SK-N-SH (cell line): ENCODE measurements at regions not wholly inside any gene's neighbourhood (a gene's known extent, or its start where the extent isn't known, plus 50 kb on each side); places are given as distances from the start of the nearest gene placed in this dataset.

Source experiments
- CTCF ChIA-PET: fragments of 300-600, 350-600 bp; formaldehyde crosslinking; extraction: SDS; loops from one replicate; lab custom pipeline; 2021; lab: Yijun Ruan, JAX
- POLR2A ChIA-PET: fragments of 350-600 bp; sonication (Branson Sonifier 250); formaldehyde crosslinking; extraction: SDS; loops from one replicate; lab custom pipeline; 2020; ENCODE audit warnings: antibody characterized with exemption, inconsistent platforms; lab: Yijun Ruan, JAX
- DNase-seq: peaks from one replicate; pipeline ENCODE4 v3.0.0; 2012
- H2AFZ ChIP-seq: fragments of 200-600 bp; sonication (generic); 2 replicates; pipeline ENCODE4 v1.8.1; 2016; ENCODE audit warnings: antibody characterized with exemption, mild to moderate bottlenecking, low read depth
- H3F3A ChIP-seq: fragments of 200-600 bp; sonication (generic); replicated peaks from 2 replicates; pipeline ENCODE3; 2016; ENCODE audit warnings: antibody characterized with exemption, mild to moderate bottlenecking; ENCODE audit not compliant: insufficient read depth
- H3K27ac ChIP-seq, 2 experiments: fragments of 200-500 bp in 1 of 2; fragments of 200-600 bp in 1 of 2; sonication (Bioruptor generic) in 1 of 2; sonication (generic), shearing (Covaris generic) in 1 of 2; 2 replicates each; pipeline versions ENCODE4 v1.5.1 to v1.6.1; 2014 to 2016; ENCODE audit warnings: low read depth in 2 of 2, inconsistent platforms in 1 of 2, low read length in 1 of 2, mild to moderate bottlenecking in 1 of 2, mixed read lengths in 1 of 2
- H3K27me3 ChIP-seq: fragments of 200-600 bp; sonication (generic), shearing (Covaris generic); 2 replicates; pipeline ENCODE4 v1.6.1; 2016; ENCODE audit warnings: mixed run types; ENCODE audit not compliant: insufficient read depth
- H3K36me3 ChIP-seq, 2 experiments: fragments of 200-500 bp in 1 of 2; fragments of 200-600 bp in 1 of 2; sonication (Bioruptor generic) in 1 of 2; sonication (generic) in 1 of 2; replicated peaks in 1 of 2; 2 replicates each; pipeline versions ENCODE3 to v1.5.1; 2014 to 2016; ENCODE audit warnings: low read length in 1 of 2, mild to moderate bottlenecking in 1 of 2; ENCODE audit not compliant: insufficient read depth in 2 of 2, control insufficient read depth in 1 of 2
- H3K4me1 ChIP-seq, 2 experiments: fragments of 200-500 bp in 1 of 2; fragments of 200-600 bp in 1 of 2; sonication (Bioruptor generic) in 1 of 2; sonication (generic), shearing (Covaris generic) in 1 of 2; 2 replicates each; pipeline versions ENCODE4 v1.5.1 to v1.6.1; 2014 to 2016; ENCODE audit warnings: low read depth in 1 of 2, low read length in 1 of 2, mixed run types in 1 of 2; ENCODE audit not compliant: insufficient read depth in 2 of 2, control insufficient read depth in 1 of 2
- H3K4me2 ChIP-seq: fragments of 200-600 bp; sonication (generic), shearing (Covaris generic); 2 replicates; pipeline ENCODE4 v1.6.1; 2017; ENCODE audit warnings: mixed run types
- H3K4me3 ChIP-seq, 2 experiments: fragments of 200-500 bp in 1 of 2; fragments of 200-600 bp in 1 of 2; sonication (Bioruptor generic) in 1 of 2; sonication (generic), shearing (Covaris generic) in 1 of 2; 2 replicates each; pipeline versions ENCODE4 v1.5.1 to v1.8.1; 2014 to 2016; ENCODE audit warnings: low read depth in 2 of 2, inconsistent platforms in 1 of 2, low read length in 1 of 2, mild to moderate bottlenecking in 1 of 2, mixed read lengths in 1 of 2, moderate library complexity in 1 of 2
- H3K79me2 ChIP-seq: fragments of 200-600 bp; sonication (generic); 2 replicates; pipeline ENCODE4 v1.8.1; 2017; ENCODE audit warnings: mild to moderate bottlenecking; ENCODE audit not compliant: insufficient read depth
- H3K9ac ChIP-seq: fragments of 200-600 bp; sonication (generic); 2 replicates; pipeline ENCODE4 v1.6.1; 2017; ENCODE audit warnings: mixed run types
- H3K9me2 ChIP-seq: fragments of 200-600 bp; sonication (generic); 2 replicates; pipeline ENCODE4 v1.6.1; 2017; ENCODE audit warnings: mixed run types
- H3K9me3 ChIP-seq: fragments of 200-600 bp; sonication (generic); 2 replicates; pipeline ENCODE4 v1.6.1; 2017; ENCODE audit warnings: mixed run types, mild to moderate bottlenecking, moderate library complexity
- H4K20me1 ChIP-seq: fragments of 200-600 bp; sonication (generic); 2 replicates; pipeline ENCODE4 v1.6.1; 2017; ENCODE audit warnings: mild to moderate bottlenecking, mixed run types; ENCODE audit not compliant: insufficient read depth
- CTCF ChIP-seq: fragments of 200-600 bp; sonication (generic); IDR thresholded peaks from 2 replicates; pipeline ENCODE4 v1.6.1; 2017; ENCODE audit warnings: antibody characterized with exemption, mild to moderate bottlenecking, moderate library complexity
- FOSL2 ChIP-seq: IDR thresholded peaks from 2 replicates; pipeline ENCODE4 v1.4.0; 2012; ENCODE audit warnings: low read depth, mild to moderate bottlenecking, moderate library complexity, borderline replicate concordance
- FOXJ3 ChIP-seq: sonication (generic); formaldehyde crosslinking; IDR thresholded peaks from 2 replicates; pipeline ENCODE4 v1.5.1; 2020; ENCODE audit warnings: mild to moderate bottlenecking, missing genetic modification reagents
- IRF3 ChIP-seq: fragments of 150-350 bp; IDR thresholded peaks from 2 replicates; pipeline ENCODE4 v1.6.1; 2016; ENCODE audit warnings: mild to moderate bottlenecking, low read depth, low read length
- NRF1 ChIP-seq: IDR thresholded peaks from 2 replicates; pipeline ENCODE4 v1.6.1; 2012; ENCODE audit warnings: low read depth, mild to moderate bottlenecking, low read length
- PBX3 ChIP-seq: IDR thresholded peaks from 2 replicates; pipeline ENCODE4; 2012
- RAD21 ChIP-seq: IDR thresholded peaks from 2 replicates; pipeline ENCODE4 v1.6.1; 2012; ENCODE audit warnings: mild to moderate bottlenecking, low read length
- RCOR1 ChIP-seq: fragments of 150-350 bp; IDR thresholded peaks from 2 replicates; pipeline ENCODE4 v1.6.1; 2017; ENCODE audit warnings: antibody characterized with exemption, low read length
- RFX5 ChIP-seq: IDR thresholded peaks from 2 replicates; pipeline ENCODE4 v1.6.1; 2012; ENCODE audit warnings: mild to moderate bottlenecking, improper control_type of control experiment, low read length
- RXRA ChIP-seq: IDR thresholded peaks from 2 replicates; pipeline ENCODE4 v1.4.0; 2012; ENCODE audit warnings: low read depth, mild to moderate bottlenecking, borderline replicate concordance
- YY1 ChIP-seq: IDR thresholded peaks from 2 replicates; pipeline ENCODE4 v1.4.0; 2012; ENCODE audit warnings: low read depth, mild to moderate bottlenecking
- ZBTB33 ChIP-seq: IDR thresholded peaks from 2 replicates; pipeline ENCODE4 v1.4.0; 2012; ENCODE audit warnings: low read depth, borderline replicate concordance
- WGBS: methylation state at CpG from one replicate; pipeline ENCODE4 v1.1.6; 2017; ENCODE audit warnings: low lambda C conversion rate; 5-methylcytosine and 5-hydroxymethylcytosine counted together
- TF ChIP-seq, protein P1 (sequence below): IDR thresholded peaks from 2 replicates; pipeline ENCODE4 v1.4.0; 2012; ENCODE audit warnings: low read depth, borderline replicate concordance
- TF ChIP-seq, protein P2 (sequence below): IDR thresholded peaks from 2 replicates; pipeline ENCODE4 v1.6.1; 2012; ENCODE audit warnings: mild to moderate bottlenecking, low read depth, low read length, moderate library complexity

- Histone ChIP-seq H3K9me2 (no peaks in the 10 kb centered on the region), H3K4me2 (no peak overlapping the region), H3K9ac (no peak overlapping the region), H3K79me2 (no peaks in the 10 kb centered on the region), H3F3A (no peaks in the 10 kb centered on the region), H4K20me1 (no peaks in the 10 kb centered on the region), H3K4me3 (no peak overlapping the region), H3K36me3 (no peaks in the 10 kb centered on the region), H3K9me3 (no peaks in the 10 kb centered on the region), H3K4me1 (no peaks in the 10 kb centered on the region), H3K27me3 (no peaks in the 10 kb centered on the region; the same call in 1 of the 2 replicates), H2AFZ (no peak overlapping the region), H3K27ac (no peak overlapping the region)
- TF ChIP-seq RAD21 (no peak), PBX3 (no peak), ZBTB33 (no peak)
- POLR2A ChIA-PET: no interaction called here
- CTCF ChIA-PET: no interaction called here
- no peak for DNase-seq
- 0% methylated on average over 1 of the region's 2 CpGs for WGBS
Measured at GRCh38 chr4:10317345-10317744, 139.9 kb downstream of the ZNF518B start.

DNA sequence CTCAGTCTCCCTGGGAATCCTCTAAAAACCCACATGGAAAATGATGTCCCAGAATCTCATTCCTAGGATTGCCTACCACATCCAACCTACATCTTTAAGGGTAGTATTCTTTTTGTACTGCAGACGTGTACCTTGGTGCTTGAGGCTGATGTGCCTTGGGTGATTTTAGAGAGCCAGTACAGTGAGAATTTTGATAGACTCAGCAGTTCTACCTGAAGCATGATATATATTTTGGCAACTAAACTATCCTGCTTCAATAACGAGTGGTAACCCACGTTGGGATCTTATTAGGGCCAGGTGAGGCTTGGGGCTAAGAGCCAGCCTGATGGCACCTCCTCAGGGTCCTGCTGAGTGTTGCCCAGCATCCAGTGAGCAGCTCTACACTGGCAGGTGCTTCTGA lies 140.4 kb downstream of the ZNF518B start:
- no peak overlapping the region for H3K4me2 ChIP-seq
- H3K27ac ChIP-seq: no peak overlapping the region
- 0% methylated on average over 3 of the region's 3 CpGs for WGBS
- no peaks in the 10 kb centered on the region for H3K36me3 ChIP-seq
- H3K4me3 ChIP-seq: no peak overlapping the region
- no peak overlapping the region for H3K9ac ChIP-seq
- H3K9me3 ChIP-seq: no peaks in the 10 kb centered on the region
- no peaks in the 10 kb centered on the region for H4K20me1 ChIP-seq
- H3F3A ChIP-seq: no peaks in the 10 kb centered on the region
- no peaks in the 10 kb centered on the region; the same call in 1 of the 2 replicates for H3K27me3 ChIP-seq
- H3K4me1 ChIP-seq: no peaks in the 10 kb centered on the region
- no peaks in the 10 kb centered on the region for H3K79me2 ChIP-seq
- no peaks in the 10 kb centered on the region for H3K9me2 ChIP-seq
- no peak for DNase-seq
- H2AFZ ChIP-seq: no peak overlapping the region
- ChIA-PET POLR2A (no interaction called here), CTCF (no interaction called here)
- no peak for TF ChIP-seq FOXJ3
- no peak for TF ChIP-seq IRF3
- TF ChIP-seq NRF1: no peak
- TF ChIP-seq RFX5: no peak
- no peak for TF ChIP-seq RCOR1
- TF ChIP-seq CTCF: no peak
- TF ChIP-seq RXRA: no peak
- TF ChIP-seq RAD21: no peak
- TF ChIP-seq FOSL2: no peak
- TF ChIP-seq, protein P1, sequence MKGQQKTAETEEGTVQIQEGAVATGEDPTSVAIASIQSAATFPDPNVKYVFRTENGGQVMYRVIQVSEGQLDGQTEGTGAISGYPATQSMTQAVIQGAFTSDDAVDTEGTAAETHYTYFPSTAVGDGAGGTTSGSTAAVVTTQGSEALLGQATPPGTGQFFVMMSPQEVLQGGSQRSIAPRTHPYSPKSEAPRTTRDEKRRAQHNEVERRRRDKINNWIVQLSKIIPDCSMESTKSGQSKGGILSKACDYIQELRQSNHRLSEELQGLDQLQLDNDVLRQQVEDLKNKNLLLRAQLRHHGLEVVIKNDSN: no peak
- no peak for TF ChIP-seq YY1
- no peak for TF ChIP-seq ZBTB33
- TF ChIP-seq, protein P2, sequence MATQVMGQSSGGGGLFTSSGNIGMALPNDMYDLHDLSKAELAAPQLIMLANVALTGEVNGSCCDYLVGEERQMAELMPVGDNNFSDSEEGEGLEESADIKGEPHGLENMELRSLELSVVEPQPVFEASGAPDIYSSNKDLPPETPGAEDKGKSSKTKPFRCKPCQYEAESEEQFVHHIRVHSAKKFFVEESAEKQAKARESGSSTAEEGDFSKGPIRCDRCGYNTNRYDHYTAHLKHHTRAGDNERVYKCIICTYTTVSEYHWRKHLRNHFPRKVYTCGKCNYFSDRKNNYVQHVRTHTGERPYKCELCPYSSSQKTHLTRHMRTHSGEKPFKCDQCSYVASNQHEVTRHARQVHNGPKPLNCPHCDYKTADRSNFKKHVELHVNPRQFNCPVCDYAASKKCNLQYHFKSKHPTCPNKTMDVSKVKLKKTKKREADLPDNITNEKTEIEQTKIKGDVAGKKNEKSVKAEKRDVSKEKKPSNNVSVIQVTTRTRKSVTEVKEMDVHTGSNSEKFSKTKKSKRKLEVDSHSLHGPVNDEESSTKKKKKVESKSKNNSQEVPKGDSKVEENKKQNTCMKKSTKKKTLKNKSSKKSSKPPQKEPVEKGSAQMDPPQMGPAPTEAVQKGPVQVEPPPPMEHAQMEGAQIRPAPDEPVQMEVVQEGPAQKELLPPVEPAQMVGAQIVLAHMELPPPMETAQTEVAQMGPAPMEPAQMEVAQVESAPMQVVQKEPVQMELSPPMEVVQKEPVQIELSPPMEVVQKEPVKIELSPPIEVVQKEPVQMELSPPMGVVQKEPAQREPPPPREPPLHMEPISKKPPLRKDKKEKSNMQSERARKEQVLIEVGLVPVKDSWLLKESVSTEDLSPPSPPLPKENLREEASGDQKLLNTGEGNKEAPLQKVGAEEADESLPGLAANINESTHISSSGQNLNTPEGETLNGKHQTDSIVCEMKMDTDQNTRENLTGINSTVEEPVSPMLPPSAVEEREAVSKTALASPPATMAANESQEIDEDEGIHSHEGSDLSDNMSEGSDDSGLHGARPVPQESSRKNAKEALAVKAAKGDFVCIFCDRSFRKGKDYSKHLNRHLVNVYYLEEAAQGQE: no peak
